Skin epidermis (tissue), 12 donors: ENCODE measurements at regions not wholly inside any gene's neighbourhood (a gene's known extent, or its start where the extent isn't known, plus 50 kb on each side); places are given as distances from the start of the nearest gene placed in this dataset.

Source experiments
- H3K27ac ChIP-seq, 21 experiments: fragments of 200-600 bp; sonication (generic) in 11 of 21; one replicate each; pipeline ENCODE4 v1.5.0; 2020; ENCODE audit warnings: mild to moderate bottlenecking in 3 of 21, inconsistent platforms in 2 of 21, moderate library complexity in 2 of 21
- H3K4me3 ChIP-seq, 7 experiments: fragments of 200-600 bp; sonication (generic) in 2 of 7; one replicate each; pipeline ENCODE4 v1.5.0; 2020; ENCODE audit warnings: inconsistent platforms in 2 of 7, mild to moderate bottlenecking in 2 of 7, moderate library complexity in 1 of 7

GRCh38 chr14:38789805-38790204 is 313.2 kb downstream of the SEC23A start:
- Histone ChIP-seq H3K4me3 (no peak overlapping the region), H3K27ac (no peak overlapping the region)

GRCh38 chr14:38788060-38788459 is 315.0 kb downstream of the SEC23A start:
- no peak overlapping the region for H3K4me3 ChIP-seq
- no peak overlapping the region for H3K27ac ChIP-seq

GRCh38 chr14:38786921-38787320 is 316.1 kb downstream of the SEC23A start:
- H3K4me3 ChIP-seq, result no peak overlapping the region

GRCh38 chr14:38777401-38777800 is 325.6 kb downstream of the SEC23A start:
- Histone ChIP-seq H3K27ac (no peak overlapping the region), H3K4me3 (no peak overlapping the region)

More at GRCh38 chr14:38786921-38787320, 316.1 kb downstream of the SEC23A start:
- H3K27ac ChIP-seq, result no peak overlapping the region

GRCh38 chr14:38775986-38776385 is 327.0 kb downstream of the SEC23A start:
- Histone ChIP-seq H3K4me3 (no peak overlapping the region), H3K27ac (no peak overlapping the region)

- no peak overlapping the region for H3K27ac ChIP-seq
- H3K4me3 ChIP-seq, result no peak overlapping the region
Measured at GRCh38 chr14:38774162-38774561, 328.9 kb downstream of the SEC23A start.

- Histone ChIP-seq H3K4me3 (no peak overlapping the region), H3K27ac (no peak overlapping the region)
Measured at GRCh38 chr14:38770251-38770650, 332.8 kb downstream of the SEC23A start.

- Histone ChIP-seq H3K27ac (no peak overlapping the region), H3K4me3 (no peak overlapping the region)
Measured at GRCh38 chr14:38762845-38763244, 340.2 kb downstream of the SEC23A start.

- Histone ChIP-seq H3K27ac (no peak overlapping the region), H3K4me3 (no peak overlapping the region)
Measured at GRCh38 chr14:38762426-38762825, 340.6 kb downstream of the SEC23A start.

- no peak overlapping the region for H3K4me3 ChIP-seq
- H3K27ac ChIP-seq, result no peak overlapping the region
Measured at GRCh38 chr14:38761033-38761432, 342.0 kb downstream of the SEC23A start.

- Histone ChIP-seq H3K4me3 (no peak overlapping the region), H3K27ac (no peak overlapping the region)
Measured at GRCh38 chr14:38758661-38759060, 344.4 kb downstream of the SEC23A start.

- H3K27ac ChIP-seq, result no peak overlapping the region
- H3K4me3 ChIP-seq, result no peak overlapping the region
Measured at GRCh38 chr14:38755036-38755435, 348.0 kb downstream of the SEC23A start.

- Histone ChIP-seq H3K4me3 (no peak overlapping the region), H3K27ac (no peak overlapping the region)
Measured at GRCh38 chr14:38752750-38753149, 350.3 kb downstream of the SEC23A start.

- Histone ChIP-seq H3K4me3 (no peak overlapping the region), H3K27ac (no peak overlapping the region)
Measured at GRCh38 chr14:38752341-38752740, 350.7 kb downstream of the SEC23A start.

- no peak overlapping the region for H3K4me3 ChIP-seq
- no peak overlapping the region for H3K27ac ChIP-seq
Measured at GRCh38 chr14:38751459-38751858, 351.6 kb downstream of the SEC23A start.

GRCh38 chr14:38749936-38750335 is 353.1 kb downstream of the SEC23A start:
- Histone ChIP-seq H3K4me3 (no peak overlapping the region), H3K27ac (no peak overlapping the region)

GRCh38 chr14:38745861-38746260 is 357.2 kb downstream of the SEC23A start:
- H3K27ac ChIP-seq, result no peak overlapping the region
- no peak overlapping the region for H3K4me3 ChIP-seq

- no peak overlapping the region for H3K27ac ChIP-seq
- H3K4me3 ChIP-seq, result no peak overlapping the region
Measured at GRCh38 chr14:38743966-38744584, 359.0 kb downstream of the SEC23A start.

GRCh38 chr14:38737686-38738407 is 365.2 kb downstream of the SEC23A start:
- Histone ChIP-seq H3K27ac (no peak overlapping the region), H3K4me3 (no peak overlapping the region)

GRCh38 chr14:38735005-38735404 is 368.0 kb downstream of the SEC23A start:
- no peak overlapping the region for H3K4me3 ChIP-seq

GRCh38 chr14:38731962-38732361 is 371.1 kb downstream of the SEC23A start:
- Histone ChIP-seq H3K4me3 (no peak overlapping the region), H3K27ac (no peak overlapping the region)

More at GRCh38 chr14:38735005-38735404, 368.0 kb downstream of the SEC23A start:
- no peak overlapping the region for H3K27ac ChIP-seq

GRCh38 chr14:38730420-38730819 is 372.6 kb downstream of the SEC23A start:
- Histone ChIP-seq H3K27ac (no peak overlapping the region), H3K4me3 (no peak overlapping the region)
